ENCODE measurements at regions not wholly inside any gene's neighbourhood (a gene's known extent, or its start where the extent isn't known, plus 50 kb on each side); places are given as distances from the start of the nearest gene placed in this dataset.

GRCh38 chr13:105817498-105817897 lies 718.0 kb downstream of the EFNB2 start:
- no peak for TF ChIP-seq KLF9 (tag by site-specific recombination; IDR thresholded peaks at IDR 0.05; ENCODE audit: low read depth)
- TF ChIP-seq CTCF (tag by site-specific recombination; IDR thresholded peaks at IDR 0.05) = no peak
- no peak for TF ChIP-seq ZNF629 (tag by site-specific recombination; IDR thresholded peaks at IDR 0.05)
